WERI-Rb-1 (cell line): ENCODE measurements at regions not wholly inside any gene's neighbourhood (a gene's known extent, or its start where the extent isn't known, plus 50 kb on each side); places are given as distances from the start of the nearest gene placed in this dataset.
"Not testable (repeated sequence)": the region's sequence is repeated elsewhere in the genome, so short reads cannot be mapped to it uniquely, and the experiment has no call there.

Experiments
- DNase-seq: peaks from one replicate; pipeline ENCODE4 v3.0.0-alpha.2; 2020
- H3K27ac ChIP-seq: fragments of 250-450 bp; sonication (Bioruptor Pico); 2 replicates; pipeline ENCODE4 v1.5.1; 2020; ENCODE audit warnings: mild to moderate bottlenecking, moderate library complexity
- H3K27me3 ChIP-seq: fragments of 250-450 bp; sonication (Bioruptor Pico); 2 replicates; pipeline ENCODE4 v1.5.1; 2021; ENCODE audit warnings: mild to moderate bottlenecking, low read depth, moderate library complexity; ENCODE audit not compliant: insufficient read depth, severe bottlenecking
- H3K36me3 ChIP-seq: fragments of 250-450 bp; sonication (Bioruptor Pico); 2 replicates; pipeline ENCODE4 v1.5.1; 2020; ENCODE audit warnings: mild to moderate bottlenecking, moderate library complexity
- H3K4me3 ChIP-seq: 2 replicates; pipeline ENCODE4 v1.5.1; 2011; ENCODE audit warnings: low read depth, mild to moderate bottlenecking, control low read depth, low read length
- H3K9me3 ChIP-seq: fragments of 250-450 bp; sonication (Bioruptor Pico); 2 replicates; pipeline ENCODE4 v1.5.1; 2021; ENCODE audit warnings: mild to moderate bottlenecking, moderate library complexity; ENCODE audit not compliant: severe bottlenecking

GRCh38 chr9:39656960-39657603 is 301.6 kb downstream of the SPATA31A1 start:
- not testable (repeated sequence) for H3K27me3 ChIP-seq, H3K4me3 ChIP-seq, H3K9me3 ChIP-seq, H3K36me3 ChIP-seq, H3K27ac ChIP-seq, DNase-seq

GRCh38 chr9:39663020-39663419 is 307.6 kb downstream of the SPATA31A1 start:
- H3K9me3 ChIP-seq, DNase-seq, H3K36me3 ChIP-seq, H3K27me3 ChIP-seq, H3K27ac ChIP-seq, H3K4me3 ChIP-seq: not testable (repeated sequence)

- not testable (repeated sequence) for H3K27me3 ChIP-seq, DNase-seq, H3K27ac ChIP-seq, H3K9me3 ChIP-seq, H3K4me3 ChIP-seq, H3K36me3 ChIP-seq
Measured at GRCh38 chr9:39663713-39664112, 308.2 kb downstream of the SPATA31A1 start.

GRCh38 chr9:39665020-39665419 is 309.6 kb downstream of the SPATA31A1 start:
- not testable (repeated sequence) for H3K27ac ChIP-seq, H3K9me3 ChIP-seq, DNase-seq, H3K36me3 ChIP-seq, H3K4me3 ChIP-seq, H3K27me3 ChIP-seq

- H3K27ac ChIP-seq, H3K4me3 ChIP-seq, H3K9me3 ChIP-seq, H3K27me3 ChIP-seq, H3K36me3 ChIP-seq, DNase-seq: not testable (repeated sequence)
Measured at GRCh38 chr9:39674437-39675210, 319.2 kb downstream of the SPATA31A1 start.

GRCh38 chr9:39675211-39675553 is 319.7 kb downstream of the SPATA31A1 start:
- H3K9me3 ChIP-seq, DNase-seq, H3K27ac ChIP-seq, H3K27me3 ChIP-seq, H3K4me3 ChIP-seq, H3K36me3 ChIP-seq: not testable (repeated sequence)

- H3K4me3 ChIP-seq, H3K27ac ChIP-seq, DNase-seq, H3K9me3 ChIP-seq, H3K27me3 ChIP-seq, H3K36me3 ChIP-seq: not testable (repeated sequence)
Measured at GRCh38 chr9:39678534-39679263, 323.2 kb downstream of the SPATA31A1 start.

GRCh38 chr9:39680694-39681401 is 325.4 kb downstream of the SPATA31A1 start:
- H3K27ac ChIP-seq, H3K4me3 ChIP-seq, H3K36me3 ChIP-seq, H3K9me3 ChIP-seq, DNase-seq, H3K27me3 ChIP-seq: not testable (repeated sequence)

GRCh38 chr9:39728862-39729261 is 373.4 kb downstream of the SPATA31A1 start:
- H3K27me3 ChIP-seq, H3K4me3 ChIP-seq, DNase-seq, H3K9me3 ChIP-seq, H3K27ac ChIP-seq, H3K36me3 ChIP-seq: not testable (repeated sequence)

GRCh38 chr9:39744898-39745297 is 389.4 kb downstream of the SPATA31A1 start:
- not testable (repeated sequence) for DNase-seq, H3K4me3 ChIP-seq, H3K36me3 ChIP-seq

GRCh38 chr9:39775570-39775969 is 420.1 kb downstream of the SPATA31A1 start:
- not testable (repeated sequence) for H3K36me3 ChIP-seq, H3K27ac ChIP-seq, H3K27me3 ChIP-seq, H3K9me3 ChIP-seq, H3K4me3 ChIP-seq, DNase-seq

More at GRCh38 chr9:39744898-39745297, 389.4 kb downstream of the SPATA31A1 start:
- not testable (repeated sequence) for H3K27me3 ChIP-seq, H3K9me3 ChIP-seq, H3K27ac ChIP-seq

GRCh38 chr9:39791356-39791755 is 435.9 kb downstream of the SPATA31A1 start:
- DNase-seq = peak; percentile 52
- not testable (repeated sequence) for H3K36me3 ChIP-seq, H3K27ac ChIP-seq, H3K9me3 ChIP-seq, H3K4me3 ChIP-seq, H3K27me3 ChIP-seq

- H3K27me3 ChIP-seq, H3K27ac ChIP-seq, DNase-seq, H3K4me3 ChIP-seq, H3K36me3 ChIP-seq, H3K9me3 ChIP-seq: not testable (repeated sequence)
Measured at GRCh38 chr9:39797935-39798334, 442.5 kb downstream of the SPATA31A1 start.

- H3K27ac ChIP-seq, H3K4me3 ChIP-seq, H3K36me3 ChIP-seq, H3K27me3 ChIP-seq, DNase-seq, H3K9me3 ChIP-seq: not testable (repeated sequence)
Measured at GRCh38 chr9:39799252-39799651, 443.8 kb downstream of the SPATA31A1 start.
